Stomach (tissue), 8 donors: ENCODE measurements at regions not wholly inside any gene's neighbourhood (a gene's known extent, or its start where the extent isn't known, plus 50 kb on each side); places are given as distances from the start of the nearest gene placed in this dataset.
A peak's percentile ranks its signal among the peaks of the same experiment; 100 is the strongest.

Experiments
- DNase-seq, 2 donors: peaks; one replicate each; pipeline versions ENCODE4 v3.0.0 to v3.0.0-alpha.2; 2013 to 2019
- H3K27ac ChIP-seq, 5 donors: fragments of 200-600 bp in 4 of 5; sonication (generic) in 4 of 5; one replicate each; pipeline ENCODE4 v1.5.1; 2013 to 2019; ENCODE audit warnings: mild to moderate bottlenecking in 1 of 5, moderate library complexity in 1 of 5
- H3K27me3 ChIP-seq, 3 donors: fragments of 200-600 bp; sonication (generic); one replicate each; pipeline ENCODE4 v1.5.1; 2017 to 2019; ENCODE audit warnings: mixed run types in 1 of 3
- H3K36me3 ChIP-seq, 4 donors: fragments of 200-600 bp; sonication (generic); 1 replicate in 3 of 4; 2 replicates in 1 of 4; pipeline ENCODE4 v1.5.1; 2016 to 2019
- H3K4me1 ChIP-seq, 4 donors: fragments of 200-600 bp; sonication (generic); one replicate each; pipeline ENCODE4 v1.5.1; 2016 to 2019
- H3K4me3 ChIP-seq, 4 donors: fragments of 200-600 bp; sonication (generic) in 3 of 4; one replicate each; pipeline ENCODE4 v1.5.1; 2016 to 2019; ENCODE audit warnings: mild to moderate bottlenecking in 1 of 4
- H3K9me3 ChIP-seq, 4 donors: fragments of 200-600 bp; sonication (generic); one replicate each; pipeline ENCODE4 v1.5.1; 2016 to 2019
- CTCF ChIP-seq, 7 experiments: fragments of 450-650 bp in 4 of 7; fragments of 200-600 bp in 3 of 7; sonication (generic) in 3 of 7; IDR thresholded peaks; one replicate each; pipeline ENCODE4 v1.5.1; 2016 to 2019; ENCODE audit warnings: antibody characterized with exemption in 7 of 7, control low read depth in 2 of 7, mild to moderate bottlenecking in 1 of 7
- EP300 ChIP-seq: sonication (generic); formaldehyde crosslinking; IDR thresholded peaks from one replicate; pipeline ENCODE4 v1.6.1; 2017; ENCODE audit warnings: antibody characterized with exemption
- POLR2A ChIP-seq, 4 donors: fragments of 450-650 bp; IDR thresholded peaks; one replicate each; pipeline ENCODE4 v1.6.1; 2016; ENCODE audit warnings: antibody characterized with exemption in 4 of 4, control low read depth in 2 of 4, mild to moderate bottlenecking in 1 of 4, moderate library complexity in 1 of 4
- POLR2AphosphoS5 ChIP-seq, 3 donors: sonication (generic); formaldehyde crosslinking; IDR thresholded peaks; one replicate each; pipeline ENCODE4 v1.6.1; 2016; ENCODE audit warnings: antibody characterized with exemption in 3 of 3
- WGBS, 5 donors: extraction: QIAGEN DNeasy Blood & Tissue Kit in 3 of 5; methylation state at CpG; one replicate each; pipeline versions ENCODE4 v1.1.5 to v1.1.7; 2013 to 2018; 5-methylcytosine and 5-hydroxymethylcytosine counted together
- intact Hi-C: fragments of 100-400 bp; cut with DNase I; formaldehyde crosslinking; loops from one replicate; pipeline ENCODE4 v1.15.1; 2023; ENCODE audit warnings: low total_unique reads
- donor health status: healthy with polysubstance abuse.
- donor health status: Bipolar disorder and iron deficiency.
- donor health status: healthy.

DNA sequence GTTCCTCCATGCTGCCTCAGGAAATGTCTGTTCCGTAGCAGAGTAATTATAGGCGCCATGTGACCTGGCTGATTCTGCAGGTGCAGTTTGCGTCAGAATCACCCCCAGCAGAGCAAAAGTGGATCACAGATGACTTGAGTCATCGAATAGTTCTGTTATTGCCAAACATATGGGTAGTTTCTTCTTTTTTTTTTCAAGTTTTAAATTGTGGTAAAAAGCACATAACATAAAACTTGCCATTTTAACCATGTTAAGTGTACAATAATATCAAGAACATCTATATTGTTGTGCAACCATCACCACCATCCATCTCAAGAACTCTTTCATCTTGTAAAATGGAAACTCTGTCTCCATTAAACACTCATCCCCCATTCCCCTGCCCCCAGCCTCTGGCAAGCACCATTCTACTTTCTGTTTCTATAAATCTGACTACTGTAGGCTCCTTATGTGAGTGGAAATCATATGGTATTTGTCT is 177.7 kb upstream of the TWIST2 start:
- TF ChIP-seq CTCF (IDR thresholded peaks at IDR 0.05): no peak
- TF ChIP-seq EP300: no peak
- no peak for TF ChIP-seq POLR2AphosphoS5 (IDR thresholded peaks at IDR 0.05)
- WGBS, 5 donors: 69 to 80% (median 73%) methylated on average over 4 of the region's 4 CpGs
- Histone ChIP-seq H3K27ac (no peak overlapping the region), H3K27me3 (peaks cover 0 to 4% (median 0%) of the 10 kb centered on the region in 3 donors), H3K9me3 (peaks cover 0 to 19% (median 6%) of the 10 kb centered on the region in 4 donors), H3K4me3 (no peak overlapping the region), H3K4me1 (no peaks in the 10 kb centered on the region), H3K36me3 (no peaks in the 10 kb centered on the region)
- DNase-seq: no peak
- intact Hi-C loops: no loop called here

- WGBS, 5 donors: 75 to 89% (median 85%) methylated on average over 5 of the region's 5 CpGs
- Histone ChIP-seq H3K36me3 (no peaks in the 10 kb centered on the region), H3K27ac (no peak overlapping the region), H3K4me3 (no peak overlapping the region), H3K9me3 (peaks cover 0 to 4% (median 0%) of the 10 kb centered on the region in 4 donors), H3K4me1 (no peaks in the 10 kb centered on the region), H3K27me3 (no peaks in the 10 kb centered on the region)
- intact Hi-C loops: no loop called here
- DNase-seq: no peak
- no peak for TF ChIP-seq EP300
- no peak for TF ChIP-seq POLR2A (IDR thresholded peaks at IDR 0.05)
- no peak for TF ChIP-seq CTCF (IDR thresholded peaks at IDR 0.05)
These were observed 165.3 kb upstream of the TWIST2 start for GRCh38 chr2:238682536-238682935.

GRCh38 chr2:238684362-238685326 is 163.2 kb upstream of the TWIST2 start:
- H3K27ac ChIP-seq: peak overlapping the region in 4 of 5 donors; percentile 25 to 69 (median 50)

DNA sequence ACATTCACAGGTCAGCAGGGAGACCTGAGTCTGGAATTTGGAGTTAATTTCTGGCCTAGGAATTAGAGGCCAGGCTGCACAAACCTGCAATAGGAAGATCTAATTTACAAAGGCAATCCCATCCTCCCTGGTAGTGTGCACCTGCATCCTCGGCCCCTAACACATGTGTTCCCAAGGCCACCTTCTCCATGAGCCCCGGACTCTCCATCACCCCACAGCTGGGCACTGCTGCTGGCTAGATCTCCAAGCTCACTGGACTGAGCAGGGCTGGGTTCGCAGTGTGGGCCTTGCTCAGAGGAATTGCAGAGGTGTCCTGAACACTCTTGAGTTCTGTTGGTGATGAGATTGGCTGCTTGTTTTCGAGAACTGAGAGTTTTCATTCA is 162.6 kb upstream of the TWIST2 start:
- intact Hi-C loops: no loop called here
- no peak for DNase-seq
- H3K27ac ChIP-seq: peak overlapping the region in 2 of 5 donors; percentile 62 to 69
- no peak for TF ChIP-seq CTCF (IDR thresholded peaks at IDR 0.05)
- no peak for TF ChIP-seq EP300
- TF ChIP-seq POLR2AphosphoS5 (IDR thresholded peaks at IDR 0.05): no peak
- TF ChIP-seq POLR2A (IDR thresholded peaks at IDR 0.05): no peak
- H3K4me3 ChIP-seq: no peak overlapping the region
- no peaks in the 10 kb centered on the region for H3K4me1 ChIP-seq
- no peaks in the 10 kb centered on the region for H3K36me3 ChIP-seq
- 84 to 95% (median 86%) methylated on average over 4 of the region's 4 CpGs for whole genome bisulfite sequencing, 5 donors
- peaks cover 0 to 5% (median 0%) of the 10 kb centered on the region in 3 donors for H3K27me3 ChIP-seq
- peaks cover 0 to 4% (median 0%) of the 10 kb centered on the region in 4 donors for H3K9me3 ChIP-seq

More at GRCh38 chr2:238684362-238685326, 163.2 kb upstream of the TWIST2 start:
- peaks cover 0 to 1% (median 0%) of the 10 kb centered on the region in 3 donors for H3K27me3 ChIP-seq
- H3K36me3 ChIP-seq: no peaks in the 10 kb centered on the region
- 33 to 47% (median 43%) methylated on average over 8 of the region's 8 CpGs for WGBS, 5 donors
- intact Hi-C loops: no loop called here
- H3K9me3 ChIP-seq: peaks cover 0 to 4% (median 0%) of the 10 kb centered on the region in 4 donors
- no peaks in the 10 kb centered on the region for H3K4me1 ChIP-seq
- TF ChIP-seq POLR2AphosphoS5 (IDR thresholded peaks at IDR 0.05) (peak; percentile 25 to 92 (median 61)), EP300 (no peak)
- DNase-seq: peak in 1 of 2 donors; percentile 66
- no peak overlapping the region for H3K4me3 ChIP-seq
